ENCODE measurements at regions not wholly inside any gene's neighbourhood (a gene's known extent, or its start where the extent isn't known, plus 50 kb on each side); places are given as distances from the start of the nearest gene placed in this dataset.
"Not testable (repeated sequence)": the region's sequence is repeated elsewhere in the genome, so short reads cannot be mapped to it uniquely, and the experiment has no call there.

DNA sequence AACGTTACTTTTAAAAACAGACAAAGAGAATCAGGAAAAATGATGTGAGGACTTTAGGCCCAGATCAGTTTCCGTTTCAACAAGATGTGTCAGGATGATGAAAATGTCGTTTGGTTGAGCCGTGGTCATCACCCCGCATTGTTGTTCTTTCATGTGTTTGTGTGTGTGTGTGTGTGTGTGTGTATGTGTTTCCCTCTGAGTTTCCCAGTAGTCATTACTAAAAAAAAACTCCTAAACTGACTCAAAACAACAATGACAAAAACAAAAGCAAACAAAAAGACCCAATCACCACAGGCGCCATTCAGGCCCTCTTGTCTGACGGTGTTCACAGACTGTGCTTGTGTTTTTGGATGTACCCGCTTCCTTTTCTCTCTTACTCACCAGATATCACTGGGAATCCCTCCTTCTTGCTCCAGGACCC is 210.6 kb upstream of the PLGLB2 start:
- not testable (repeated sequence) for H3K4me3 ChIP-seq (ENCODE audit: low read depth, low read length); DNase-seq (ENCODE audit: low read depth)

DNA sequence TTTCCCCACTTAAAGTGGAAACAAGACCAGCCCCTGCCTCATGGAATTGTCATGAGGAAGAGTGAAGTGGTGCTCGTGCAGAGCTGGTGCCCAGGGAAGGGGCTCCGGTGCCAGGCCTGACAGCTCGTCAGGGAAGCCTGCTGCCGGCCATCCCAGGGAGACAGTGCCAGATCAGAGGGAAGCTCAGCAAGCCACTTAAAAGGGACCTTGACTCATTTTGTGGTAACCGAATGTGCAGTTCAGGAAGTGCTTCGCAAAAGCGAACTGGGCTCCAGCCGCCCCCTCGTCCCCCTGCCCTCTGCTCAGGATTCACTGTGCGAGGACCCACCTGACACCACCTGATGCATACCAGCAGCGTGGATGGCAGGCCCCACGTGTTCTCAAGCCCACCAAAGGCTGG is 209.6 kb upstream of the PLGLB2 start:
- DNase-seq (ENCODE audit: low read depth), result not testable (repeated sequence)

DNA sequence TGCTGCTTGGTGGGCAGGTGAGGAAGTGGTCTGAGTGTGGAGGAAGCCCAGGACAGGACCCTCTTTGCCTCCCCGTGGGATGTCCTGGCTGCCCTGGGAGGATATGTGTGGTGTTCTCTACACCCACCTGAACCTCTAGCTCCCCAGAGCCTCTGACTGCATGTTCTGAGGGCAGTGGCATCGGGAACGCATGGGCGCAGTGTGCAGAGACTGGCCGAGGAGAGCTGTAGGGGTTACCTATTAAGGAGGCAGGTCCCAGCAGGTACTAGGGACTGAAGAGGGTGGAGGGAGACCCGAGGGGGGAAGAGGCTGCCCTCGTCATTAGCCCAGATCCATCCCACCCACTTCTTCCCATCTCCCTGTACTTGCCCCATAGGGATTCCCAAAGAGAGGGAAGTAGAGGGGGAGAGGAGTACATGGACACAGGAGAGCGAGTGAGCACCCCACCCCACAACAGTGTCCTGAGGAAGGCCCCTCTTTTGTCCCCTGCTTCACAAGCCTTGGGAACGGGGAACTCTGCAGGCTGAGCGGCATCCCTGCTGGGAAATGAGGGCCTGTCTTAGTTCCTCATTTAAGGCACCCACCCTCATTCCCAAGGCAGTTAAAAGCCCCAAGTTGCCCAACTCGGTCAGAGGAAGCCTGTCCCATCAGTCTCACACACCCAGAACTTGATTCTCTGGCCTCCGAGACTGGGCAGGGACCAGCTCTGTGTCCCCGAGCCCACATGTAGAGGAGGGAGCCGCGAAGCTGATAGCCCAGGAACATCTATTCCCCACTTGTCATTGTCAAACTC is 208.5 kb upstream of the PLGLB2 start:
- H3K4me3 ChIP-seq (ENCODE audit: low read depth, low read length); DNase-seq (ENCODE audit: low read depth): not testable (repeated sequence)

More for the DNA sequence above, 209.6 kb upstream of the PLGLB2 start:
- not testable (repeated sequence) for H3K4me3 ChIP-seq (ENCODE audit: low read depth, low read length)

GRCh38 chr2:87540242-87540641 is 207.6 kb upstream of the PLGLB2 start:
- not testable (repeated sequence) for H3K4me3 ChIP-seq (ENCODE audit: low read depth, low read length); DNase-seq (ENCODE audit: low read depth)

DNA sequence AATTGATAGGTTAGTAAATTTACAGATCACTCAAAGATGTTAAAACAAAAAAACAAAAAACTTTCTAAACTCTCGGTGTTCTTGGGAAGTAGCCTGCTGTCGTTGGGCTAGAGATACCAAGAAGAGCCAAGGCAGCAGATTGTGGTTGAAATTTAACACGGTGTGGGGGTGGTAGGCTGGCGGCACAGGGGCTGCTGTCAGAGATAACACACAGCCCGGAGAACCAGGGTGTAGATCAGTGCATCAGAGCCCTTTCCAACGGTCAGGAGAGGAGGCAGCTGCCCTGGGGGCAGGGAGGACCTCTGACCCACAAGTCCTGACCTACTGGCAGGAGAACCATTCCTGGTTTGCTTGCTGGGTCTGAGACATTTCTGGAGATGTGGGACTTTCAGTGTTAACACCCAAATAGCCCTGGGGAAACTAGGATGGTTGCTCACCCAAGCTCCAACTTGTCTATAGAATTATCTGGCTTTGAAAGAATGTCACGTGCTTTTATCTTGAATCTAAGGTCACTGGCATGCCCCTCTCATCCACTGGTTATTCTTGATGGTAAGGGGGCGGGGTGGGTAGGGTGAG is 205.2 kb upstream of the PLGLB2 start:
- H3K4me3 ChIP-seq (ENCODE audit: low read depth, low read length); DNase-seq (ENCODE audit: low read depth): not testable (repeated sequence)

DNA sequence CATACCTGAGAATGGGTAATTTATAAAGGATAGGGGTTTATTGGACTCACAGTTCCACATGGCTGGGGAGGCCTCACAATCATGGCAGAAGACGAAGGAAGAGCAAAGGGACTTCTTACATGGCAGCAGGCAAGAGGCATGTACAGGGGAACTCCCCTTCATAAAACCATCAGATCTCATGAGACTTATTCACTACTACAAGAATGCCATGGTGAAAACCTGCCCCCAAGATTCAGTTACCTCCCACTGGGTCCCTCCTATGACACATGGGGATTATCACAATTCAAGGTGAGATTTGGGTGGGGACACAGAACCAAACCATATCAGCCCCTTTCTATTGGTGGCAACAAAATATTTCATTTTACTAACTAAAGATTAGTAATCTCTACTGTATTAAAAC is 204.1 kb upstream of the PLGLB2 start:
- not testable (repeated sequence) for DNase-seq (ENCODE audit: low read depth); H3K4me3 ChIP-seq (ENCODE audit: low read depth, low read length)

DNA sequence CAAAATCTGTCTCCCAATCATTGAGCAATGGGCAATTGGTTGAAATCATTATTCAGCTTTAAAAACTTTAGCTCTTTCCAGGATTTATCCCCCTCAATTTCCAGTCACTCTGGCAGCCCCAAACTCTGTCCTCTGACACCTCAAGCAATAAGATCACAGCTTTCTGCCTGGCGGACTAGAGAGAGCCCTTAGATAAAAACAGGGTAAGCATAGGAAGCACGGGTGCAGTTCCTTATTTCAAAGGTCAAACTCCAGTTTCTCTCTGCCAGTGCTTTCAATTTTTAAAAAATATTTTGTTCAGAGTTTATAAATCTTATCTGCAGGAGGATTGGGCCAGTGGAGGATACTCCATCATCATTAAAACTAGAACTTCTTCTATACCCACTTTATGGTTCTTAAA is 200.8 kb upstream of the PLGLB2 start:
- H3K4me3 ChIP-seq (ENCODE audit: low read depth, low read length); DNase-seq (ENCODE audit: low read depth): not testable (repeated sequence)

DNA sequence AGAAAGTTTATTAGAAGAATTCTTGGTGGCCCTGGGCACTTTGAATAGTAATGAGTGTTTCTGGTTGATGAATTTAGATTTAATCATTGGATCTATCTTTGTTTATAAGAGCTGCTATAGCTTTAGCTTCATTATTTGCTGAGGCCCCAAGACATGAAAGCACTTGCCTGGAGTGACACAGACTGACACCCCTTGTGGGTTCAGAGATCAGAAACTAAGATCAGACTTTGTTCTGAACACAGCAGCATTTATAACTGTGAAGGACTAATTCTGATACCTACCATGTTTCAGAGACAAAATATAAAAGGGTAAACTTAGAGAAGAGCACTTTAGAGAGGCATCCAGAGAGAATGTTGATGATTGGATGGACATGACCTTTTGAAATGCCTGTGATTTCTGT is 199.9 kb upstream of the PLGLB2 start:
- not testable (repeated sequence) for H3K4me3 ChIP-seq (ENCODE audit: low read depth, low read length); DNase-seq (ENCODE audit: low read depth)

DNA sequence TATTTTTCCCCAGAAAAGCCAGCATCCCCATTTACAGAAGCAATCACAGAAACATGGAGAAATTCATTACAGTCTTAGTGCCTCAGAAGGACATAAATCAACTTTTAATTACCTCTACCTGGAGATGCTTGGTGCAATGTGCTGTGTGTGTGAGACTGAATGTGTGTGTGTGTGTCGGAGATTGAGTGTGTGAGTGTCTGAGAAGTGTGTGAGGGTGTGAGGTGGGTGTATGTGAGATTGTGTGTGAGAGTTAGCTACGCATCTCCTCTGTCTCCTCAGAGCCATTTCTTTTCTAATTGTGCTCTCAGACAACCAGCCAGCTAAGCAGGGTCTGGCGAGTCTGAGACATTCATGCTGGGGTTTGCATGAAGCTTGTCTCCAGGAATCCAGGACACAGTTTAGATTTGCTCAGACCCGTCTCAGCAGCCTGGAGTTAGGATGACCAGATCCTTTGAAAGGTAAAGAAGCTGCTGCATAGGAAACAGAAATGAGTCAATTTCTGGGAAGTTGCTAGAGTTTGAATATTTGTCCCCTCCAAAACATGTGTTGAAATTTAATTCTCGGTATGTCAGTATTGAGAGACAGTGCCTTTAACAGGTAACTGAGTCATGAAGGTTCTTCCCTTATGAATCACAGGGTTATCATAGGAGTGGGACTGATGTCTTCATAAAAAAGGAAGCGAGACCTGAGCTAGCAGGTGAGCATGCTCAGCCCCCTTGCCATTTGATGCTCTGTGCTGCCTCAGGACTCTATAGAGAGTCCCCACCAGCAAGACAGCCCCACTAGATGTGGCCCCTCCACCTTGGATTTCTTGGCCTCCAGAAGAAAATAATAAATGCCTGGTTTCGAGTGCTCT is 199.0 kb upstream of the PLGLB2 start:
- not testable (repeated sequence) for DNase-seq (ENCODE audit: low read depth); H3K4me3 ChIP-seq (ENCODE audit: low read depth, low read length)

DNA sequence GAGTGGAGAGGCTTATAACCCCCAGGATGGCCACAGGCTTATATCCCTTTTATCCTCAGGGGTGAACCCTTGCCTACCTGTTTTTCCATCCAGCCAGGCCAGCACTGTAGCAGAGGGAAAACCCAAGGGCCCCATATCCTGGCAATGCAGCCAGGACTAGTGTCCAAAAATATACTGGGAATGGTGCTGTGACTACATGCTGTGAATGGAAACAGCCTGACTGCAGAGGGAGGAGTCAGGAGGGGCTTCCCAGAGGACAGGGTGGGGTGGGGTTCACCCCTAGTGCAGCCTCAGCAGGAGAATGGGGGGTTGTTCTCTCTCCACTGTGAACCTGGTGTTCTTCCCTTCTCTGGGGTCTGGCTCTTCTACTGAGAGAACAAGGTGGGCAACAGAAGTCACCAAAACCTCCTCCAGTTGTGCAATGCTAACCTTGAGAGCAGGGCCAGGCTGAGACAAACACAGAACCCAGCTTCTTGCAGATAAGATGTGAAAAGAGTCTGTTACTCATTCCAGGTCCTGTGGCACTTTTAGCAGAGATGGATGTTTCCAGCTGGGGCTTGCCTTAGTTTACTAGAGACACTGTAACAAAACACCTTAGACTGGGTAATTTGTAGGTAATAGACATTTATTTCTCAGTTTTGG is 198.2 kb upstream of the PLGLB2 start:
- H3K4me3 ChIP-seq (ENCODE audit: low read depth, low read length); DNase-seq (ENCODE audit: low read depth): not testable (repeated sequence)

DNA sequence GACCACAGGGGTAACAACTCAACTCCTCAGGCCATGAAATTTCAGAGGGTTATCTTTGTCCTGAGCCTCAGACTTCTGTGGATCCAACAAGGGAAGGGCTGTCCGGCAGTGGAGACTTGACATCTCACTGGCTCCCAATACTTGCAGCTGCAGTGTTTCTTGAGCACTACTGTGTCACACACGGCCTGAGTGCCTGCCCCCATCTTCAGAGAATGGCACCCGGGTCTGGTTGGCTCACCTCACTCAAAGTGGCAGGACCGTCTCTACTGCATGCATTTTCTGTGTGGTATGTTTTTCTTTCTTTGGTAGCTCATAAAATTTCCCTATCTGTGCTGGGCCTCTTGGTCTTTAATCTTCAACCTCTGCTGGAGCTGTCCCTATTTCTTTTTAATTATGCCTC is 193.2 kb upstream of the PLGLB2 start:
- DNase-seq (ENCODE audit: low read depth); H3K4me3 ChIP-seq (ENCODE audit: low read depth, low read length): not testable (repeated sequence)

DNA sequence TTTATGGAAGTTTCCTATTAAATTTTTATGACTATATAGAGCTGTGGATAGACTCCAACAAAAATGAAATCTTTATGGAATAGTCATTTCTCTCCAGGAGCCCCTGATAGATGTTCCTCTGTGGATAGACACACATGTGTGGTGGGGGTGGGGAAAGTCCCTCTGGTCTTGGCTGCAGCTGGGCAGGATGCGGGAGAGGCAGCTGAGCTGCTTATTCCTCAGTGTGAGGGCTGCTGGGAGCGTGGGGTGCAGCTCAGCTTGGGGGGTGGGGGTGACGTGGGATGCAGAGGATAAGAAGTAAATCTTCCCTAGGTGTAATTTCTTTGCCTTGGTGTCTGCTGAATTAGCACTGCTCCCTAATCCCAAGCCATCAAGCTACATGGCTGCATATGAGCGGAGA is 192.8 kb upstream of the PLGLB2 start:
- H3K4me3 ChIP-seq (ENCODE audit: low read depth, low read length); DNase-seq (ENCODE audit: low read depth): not testable (repeated sequence)

GRCh38 chr2:87559001-87559400 is 188.9 kb upstream of the PLGLB2 start:
- not testable (repeated sequence) for DNase-seq (ENCODE audit: low read depth); H3K4me3 ChIP-seq (ENCODE audit: low read depth, low read length)

DNA sequence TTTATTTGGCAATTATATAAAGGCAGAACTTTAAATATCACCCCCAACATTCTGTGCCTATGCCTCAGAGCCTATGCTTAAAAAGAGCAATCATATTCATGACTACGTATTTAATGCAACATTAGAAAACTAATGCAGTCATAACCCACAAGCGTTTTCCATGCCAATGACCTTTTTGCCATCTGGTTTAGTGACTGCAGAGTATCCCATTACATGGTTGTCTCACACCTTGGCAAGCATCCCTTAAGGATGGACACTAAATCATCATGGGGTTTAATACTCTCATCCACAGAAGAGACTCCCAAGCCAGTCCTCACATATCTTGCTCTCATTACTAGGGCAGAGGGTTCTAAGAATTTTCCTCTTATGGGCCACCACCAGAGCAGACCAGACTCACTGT is 188.2 kb upstream of the PLGLB2 start:
- H3K4me3 ChIP-seq (ENCODE audit: low read depth, low read length); DNase-seq (ENCODE audit: low read depth): not testable (repeated sequence)

DNA sequence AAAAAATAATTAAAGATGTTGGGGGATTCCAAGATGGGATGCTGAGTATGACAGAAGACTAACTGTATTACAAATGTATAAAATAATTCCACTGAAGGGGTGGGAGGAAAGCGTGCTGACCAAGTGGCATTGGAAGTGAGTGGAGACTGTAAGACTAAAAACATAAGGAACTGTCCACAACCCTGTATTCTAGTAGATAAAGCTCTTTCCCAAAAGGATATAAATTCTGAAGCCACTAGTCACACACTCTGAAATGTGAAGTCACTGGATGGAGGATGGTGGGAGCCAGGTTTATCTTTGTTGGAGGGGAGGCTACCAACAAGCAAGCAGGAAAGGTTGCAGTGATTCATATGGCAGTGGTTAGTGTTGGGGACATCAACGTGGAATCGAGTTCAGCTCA is 182.8 kb upstream of the PLGLB2 start:
- DNase-seq (ENCODE audit: low read depth); H3K4me3 ChIP-seq (ENCODE audit: low read depth, low read length): not testable (repeated sequence)

DNA sequence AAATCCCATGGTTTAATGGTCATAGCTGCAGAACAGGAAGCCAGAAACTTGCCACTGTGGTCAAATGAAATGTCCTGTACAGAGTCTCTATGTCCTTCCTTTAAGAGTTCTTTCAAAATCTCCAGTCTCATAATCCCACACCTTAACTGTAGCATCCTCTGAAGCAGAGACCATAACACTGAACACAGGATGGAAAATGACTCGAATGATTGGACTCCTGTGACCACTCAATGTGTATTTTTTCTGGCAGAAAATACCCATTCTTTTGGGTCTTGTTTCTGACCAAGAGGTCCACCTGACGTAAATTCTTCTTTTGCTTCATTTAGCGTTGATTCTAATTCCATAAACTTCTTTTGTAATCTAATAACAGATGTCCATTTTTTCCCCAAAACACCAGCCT is 181.4 kb upstream of the PLGLB2 start:
- DNase-seq (ENCODE audit: low read depth), result peak; percentile 24
- not testable (repeated sequence) for H3K4me3 ChIP-seq (ENCODE audit: low read depth, low read length)

GRCh38 chr2:87567093-87567492 is 180.8 kb upstream of the PLGLB2 start:
- H3K4me3 ChIP-seq (ENCODE audit: low read depth, low read length); DNase-seq (ENCODE audit: low read depth): not testable (repeated sequence)

DNA sequence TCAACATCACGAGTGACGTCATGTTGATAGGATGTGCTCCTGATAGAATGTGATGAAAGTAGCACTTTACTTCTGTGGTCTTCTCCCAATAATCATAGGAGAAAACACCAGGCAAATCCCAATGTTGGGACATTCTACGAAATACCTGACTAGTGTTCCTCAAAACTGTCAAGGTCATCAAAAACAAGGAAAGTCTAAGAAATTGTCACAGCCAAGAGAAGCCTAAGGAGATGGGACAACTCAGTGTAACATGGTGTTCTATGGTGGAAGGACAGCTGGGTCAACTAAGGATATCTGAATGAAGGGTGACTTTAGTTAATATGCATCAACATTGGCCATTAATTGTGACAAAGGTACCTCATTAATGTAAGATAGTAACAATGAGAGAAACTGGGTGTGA is 180.0 kb upstream of the PLGLB2 start:
- DNase-seq (ENCODE audit: low read depth); H3K4me3 ChIP-seq (ENCODE audit: low read depth, low read length): not testable (repeated sequence)

Data from fibroblast of the aortic adventitia (primary cell).